A172 (cell line): ENCODE measurements at regions not wholly inside any gene's neighbourhood (a gene's known extent, or its start where the extent isn't known, plus 50 kb on each side); places are given as distances from the start of the nearest gene placed in this dataset.

Experiments
- DNase-seq: peaks from one replicate; pipeline ENCODE4 v3.0.0-alpha.2; 2015; ENCODE audit warnings: low spot score

DNA sequence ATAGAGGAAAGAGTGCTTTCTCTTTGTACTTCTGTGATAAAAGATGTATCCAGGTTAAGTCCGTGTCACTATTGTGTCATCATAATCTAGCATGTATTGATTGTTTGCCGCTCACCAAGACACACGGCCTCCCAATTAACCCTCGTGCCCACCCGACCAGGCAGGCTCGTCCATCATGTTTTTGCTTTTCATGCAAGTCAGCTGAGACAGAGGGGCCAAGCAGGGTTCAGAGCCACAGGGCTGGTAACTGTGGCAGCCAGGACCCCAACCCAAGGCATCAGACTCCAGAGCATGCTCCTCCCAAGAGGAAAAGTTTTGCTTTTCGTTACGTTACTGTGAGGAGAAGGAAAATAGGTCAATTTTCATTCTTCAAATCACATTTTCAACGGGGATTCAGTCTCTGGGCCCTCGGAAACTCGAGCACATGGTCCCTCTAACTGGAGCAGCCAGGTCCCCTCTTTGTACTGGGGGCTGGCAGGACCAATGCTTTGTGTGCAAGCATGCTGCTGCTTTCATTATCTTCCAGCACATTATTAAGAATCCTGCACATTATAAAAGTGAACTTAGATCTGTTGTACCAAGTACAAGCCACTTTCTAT lies 161.1 kb upstream of the TOPAZ1 start:
- DNase-seq: no peak

DNA sequence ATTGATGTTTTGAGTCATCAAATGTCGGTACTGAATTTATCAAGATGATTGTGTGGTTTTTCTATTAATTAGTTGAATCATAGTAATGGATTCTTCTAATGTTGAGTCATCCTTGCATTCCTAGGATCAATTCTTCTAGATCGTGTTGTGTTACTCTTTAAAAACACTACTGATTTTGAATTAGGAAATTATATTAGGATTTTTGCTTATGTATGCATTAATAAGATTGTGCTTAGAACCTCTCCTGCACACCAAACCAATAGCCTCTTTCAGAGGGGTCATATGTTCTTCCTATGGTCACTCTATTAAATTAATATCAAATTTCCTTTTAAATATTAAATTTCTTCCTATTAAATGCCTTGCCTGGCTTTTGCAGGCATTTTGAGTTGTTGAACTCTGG lies 151.7 kb upstream of the TOPAZ1 start:
- DNase-seq: no peak

GRCh38 chr3:44092497-44092896 lies 149.2 kb upstream of the TOPAZ1 start:
- DNase-seq: no peak

- no peak for DNase-seq
Measured at GRCh38 chr3:44093531-44093930, 148.2 kb upstream of the TOPAZ1 start.

DNA sequence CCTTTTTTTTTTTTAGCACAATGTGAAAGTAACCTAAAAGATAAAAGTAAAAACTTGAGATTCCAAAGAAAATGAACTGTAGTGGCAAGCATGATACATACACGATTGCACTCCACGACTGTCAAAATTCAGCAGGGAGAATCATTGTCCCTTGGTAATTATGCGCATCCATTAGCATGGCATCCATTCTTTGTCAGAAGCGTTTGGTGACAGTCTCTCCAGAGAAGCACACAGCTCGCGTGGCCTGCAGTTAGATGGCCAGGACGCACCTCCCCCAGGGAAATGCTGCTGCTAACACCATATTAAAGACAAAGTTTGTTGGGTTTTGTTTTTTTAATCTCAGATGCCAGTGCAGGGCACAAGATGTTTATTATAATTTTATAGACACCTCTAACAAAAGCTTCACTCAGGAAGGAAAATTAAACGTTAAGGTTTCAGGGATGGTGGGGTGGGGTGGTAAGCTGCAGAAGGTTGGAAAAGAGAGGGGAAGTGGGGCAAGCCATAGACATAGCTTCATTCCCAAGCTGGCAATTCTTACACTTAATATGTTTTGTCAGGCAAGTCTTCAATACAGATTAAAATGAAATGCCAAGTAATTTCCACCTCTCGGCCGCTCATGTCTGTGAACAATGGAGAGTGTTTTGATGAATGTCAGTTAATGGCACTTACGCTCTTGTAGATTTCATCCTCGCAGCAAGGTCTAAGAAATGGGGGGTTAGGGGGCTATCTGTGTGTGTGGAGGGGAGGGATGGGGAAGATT lies 142.8 kb upstream of the TOPAZ1 start:
- DNase-seq: no peak

DNA sequence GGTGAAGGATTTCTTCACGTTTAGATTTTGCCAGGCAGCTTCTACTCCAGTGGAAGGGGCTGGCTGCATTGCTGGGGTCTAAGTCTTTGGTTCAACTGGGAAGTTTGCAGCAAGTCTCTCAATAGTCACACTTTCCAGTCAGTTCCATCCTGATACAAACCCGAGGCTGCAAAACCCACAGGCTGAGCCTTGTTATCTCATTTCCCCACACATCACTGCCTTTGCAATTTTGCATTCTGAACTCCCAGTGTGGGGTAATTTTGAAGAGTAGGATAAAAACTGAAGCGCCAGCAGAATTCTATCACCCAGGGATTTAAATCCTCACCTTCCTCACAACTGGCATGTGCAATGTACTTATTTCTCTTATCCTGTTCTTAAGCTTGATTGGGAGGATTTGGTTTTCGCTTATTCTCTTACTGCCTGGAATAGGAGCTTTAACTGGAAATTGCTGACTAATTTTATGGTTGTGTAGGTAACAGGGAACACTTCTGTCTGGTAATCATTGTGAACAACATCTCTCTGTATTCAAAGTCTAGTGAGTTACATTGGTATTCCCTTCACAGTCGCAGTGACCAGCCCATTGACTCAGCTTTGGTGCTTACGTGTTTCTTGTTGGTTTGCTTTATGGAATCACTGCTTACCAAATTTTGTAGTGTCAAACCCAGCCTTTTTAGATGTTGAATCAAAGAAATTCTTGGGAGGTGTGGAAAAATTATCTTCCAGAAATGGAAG lies 142.0 kb upstream of the TOPAZ1 start:
- DNase-seq: no peak

GRCh38 chr3:44100298-44100695 lies 141.4 kb upstream of the TOPAZ1 start:
- DNase-seq: no peak

DNA sequence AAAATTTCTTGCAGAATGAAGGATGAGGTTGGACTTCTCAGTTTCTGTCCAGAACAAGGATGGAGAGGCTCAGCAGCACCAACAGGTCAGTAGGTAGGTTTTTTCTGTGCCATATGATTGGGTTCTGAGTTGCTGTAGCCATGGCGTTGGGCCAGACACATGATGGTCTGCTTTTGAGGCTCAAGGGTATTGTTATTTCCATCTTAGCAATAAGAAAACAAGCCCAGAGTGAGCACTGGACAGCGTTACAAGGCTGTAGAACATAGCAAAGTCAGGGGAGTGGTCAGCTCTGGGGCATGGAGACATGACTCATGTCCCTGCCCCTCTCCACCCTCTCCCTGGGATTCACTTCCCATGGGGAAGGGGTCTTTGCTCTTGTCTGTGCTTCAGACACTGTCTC lies 137.6 kb upstream of the TOPAZ1 start:
- no peak for DNase-seq

DNA sequence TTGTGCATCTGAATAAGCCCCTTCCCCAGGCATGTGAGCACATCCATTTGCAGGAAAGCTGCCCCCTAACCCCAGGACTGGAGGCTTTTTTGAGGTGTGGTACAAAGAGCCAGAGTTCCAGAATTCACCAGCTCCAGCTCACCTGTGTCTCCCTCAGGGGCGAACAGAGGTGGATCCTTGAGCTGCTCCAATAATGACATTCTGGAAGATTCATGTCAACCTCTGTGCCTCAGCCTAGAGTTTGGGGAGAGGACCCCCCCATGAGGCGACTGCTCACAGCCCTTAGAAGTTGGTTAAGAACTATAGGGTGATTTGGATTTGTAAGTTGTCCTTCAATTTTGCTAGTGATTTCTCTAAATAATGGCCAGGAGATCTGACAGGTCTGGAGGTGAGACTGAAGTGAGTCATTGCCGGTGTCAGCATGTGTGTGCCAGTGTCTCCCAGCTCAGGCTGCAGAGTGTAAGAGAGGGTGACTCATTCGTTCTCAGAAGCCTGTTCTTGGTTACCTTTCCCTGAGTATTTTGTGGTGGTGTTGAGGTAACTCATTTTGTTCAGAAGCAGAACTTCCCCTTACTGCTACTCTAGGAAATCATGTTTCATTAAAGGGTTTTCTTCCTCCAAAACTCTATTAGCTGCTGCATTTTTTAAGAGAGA lies 136.9 kb upstream of the TOPAZ1 start:
- DNase-seq: peak; percentile 76

GRCh38 chr3:44105571-44105970 lies 136.1 kb upstream of the TOPAZ1 start:
- no peak for DNase-seq

DNA sequence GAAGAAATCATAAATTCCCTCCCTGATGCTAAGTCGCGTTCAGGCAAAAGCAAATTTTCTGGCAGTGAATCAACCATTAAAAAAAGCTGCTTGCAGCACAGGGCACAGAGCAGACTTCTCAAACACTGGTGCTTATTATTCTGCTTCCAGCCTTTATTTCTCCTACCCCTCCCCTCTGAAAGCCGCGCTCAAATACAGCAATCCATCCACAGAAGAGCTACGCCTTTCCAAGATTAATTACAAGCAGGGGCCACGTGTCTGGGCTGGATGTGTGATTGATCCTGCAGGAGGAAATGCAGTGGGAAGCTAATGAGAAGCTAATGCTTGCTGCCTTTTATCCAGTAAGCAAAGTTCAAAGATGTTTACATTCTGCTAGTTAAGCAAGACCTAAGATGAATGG lies 134.9 kb upstream of the TOPAZ1 start:
- DNase-seq: no peak

- DNase-seq: no peak
Measured at GRCh38 chr3:44108481-44108880, 133.2 kb upstream of the TOPAZ1 start.

DNA sequence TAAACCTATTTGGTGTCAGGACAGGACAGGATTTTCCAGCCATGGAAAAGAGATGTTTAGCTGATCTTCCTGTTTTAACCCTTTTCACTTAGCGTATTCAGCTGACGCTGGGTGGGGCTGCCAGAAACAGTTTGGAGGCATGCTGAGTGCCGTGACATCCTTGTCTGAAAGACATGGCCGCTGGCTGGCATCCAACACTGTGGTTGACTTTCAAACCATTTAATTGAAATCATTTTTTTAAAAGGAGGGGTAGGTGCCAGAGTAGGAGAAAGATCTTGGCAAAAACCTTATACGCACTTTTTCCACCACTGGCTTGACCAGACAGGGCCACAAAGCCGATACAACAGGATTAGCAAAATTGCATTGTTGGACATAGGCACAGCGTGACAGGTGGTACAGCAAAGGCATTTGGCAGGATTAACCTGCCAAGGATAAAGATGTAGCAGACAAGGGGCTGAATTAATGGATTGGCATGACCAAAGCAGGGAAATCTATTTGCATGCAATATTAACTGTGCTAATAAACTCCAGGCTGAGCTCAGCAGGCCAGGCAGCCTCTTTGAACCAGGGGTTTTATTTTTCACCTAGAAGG lies 131.8 kb upstream of the TOPAZ1 start:
- DNase-seq: no peak

- DNase-seq: no peak
Measured at GRCh38 chr3:44110648-44111047, 131.0 kb upstream of the TOPAZ1 start.

DNA sequence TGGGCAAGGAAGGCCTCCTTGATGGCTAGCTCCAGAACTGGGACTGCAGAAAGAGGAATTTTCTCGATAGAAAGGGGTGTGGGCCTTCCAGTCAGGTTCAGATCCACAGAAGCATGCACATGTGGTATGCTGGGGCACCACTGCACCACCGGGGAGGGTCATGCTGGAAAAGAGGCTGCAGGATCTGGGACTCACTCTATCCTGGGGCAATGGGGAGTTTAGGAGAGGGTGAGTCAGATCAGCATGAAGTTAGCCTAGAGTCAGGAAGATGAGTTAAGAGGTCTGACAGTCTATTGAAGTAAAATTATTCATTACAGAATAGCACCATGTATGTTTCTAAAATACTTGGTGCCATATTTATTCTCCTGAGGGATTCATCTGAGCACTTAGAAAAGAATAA lies 130.2 kb upstream of the TOPAZ1 start:
- DNase-seq: no peak

- no peak for DNase-seq
Measured at GRCh38 chr3:44114142-44114541, 127.5 kb upstream of the TOPAZ1 start.

DNA sequence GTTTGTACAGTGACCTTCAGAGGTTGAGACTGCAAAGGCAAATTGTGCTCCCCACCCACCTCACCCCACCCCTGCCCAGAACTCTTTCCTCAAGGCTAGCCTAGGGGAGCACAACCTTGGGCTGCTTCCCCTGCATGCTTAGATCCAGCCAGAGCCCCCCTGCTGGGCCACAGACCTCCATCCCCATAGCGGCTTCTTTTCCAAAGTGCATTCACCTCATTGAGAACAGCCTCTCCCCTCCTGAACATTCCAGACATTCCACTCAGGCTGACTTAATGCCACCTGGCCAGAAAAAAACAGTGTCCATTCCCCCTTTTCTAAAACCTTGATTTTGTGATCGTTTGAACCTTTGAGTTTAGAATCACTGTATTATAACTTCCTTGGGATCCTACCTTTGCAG lies 124.4 kb upstream of the TOPAZ1 start:
- DNase-seq: peak; percentile 8

DNA sequence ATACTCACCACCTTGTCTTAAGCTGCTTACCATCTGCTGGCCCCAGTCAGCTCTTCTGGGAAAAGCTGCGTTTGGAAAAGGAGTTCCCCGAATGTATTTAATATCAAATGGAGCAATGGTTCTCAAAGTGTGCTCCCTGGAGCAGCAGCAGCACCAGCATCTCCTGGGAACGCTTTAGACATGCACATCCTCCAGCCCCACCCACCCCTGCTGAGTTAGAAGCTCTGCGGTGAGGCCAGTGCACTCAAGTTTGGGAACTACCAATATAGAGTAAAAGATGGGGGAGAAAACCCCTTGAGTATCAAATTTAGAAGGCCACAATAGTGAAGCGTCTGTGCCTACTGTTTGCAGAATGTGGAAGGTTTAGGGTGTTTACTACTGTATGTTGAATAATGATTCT lies 124.0 kb upstream of the TOPAZ1 start:
- DNase-seq: no peak

DNA sequence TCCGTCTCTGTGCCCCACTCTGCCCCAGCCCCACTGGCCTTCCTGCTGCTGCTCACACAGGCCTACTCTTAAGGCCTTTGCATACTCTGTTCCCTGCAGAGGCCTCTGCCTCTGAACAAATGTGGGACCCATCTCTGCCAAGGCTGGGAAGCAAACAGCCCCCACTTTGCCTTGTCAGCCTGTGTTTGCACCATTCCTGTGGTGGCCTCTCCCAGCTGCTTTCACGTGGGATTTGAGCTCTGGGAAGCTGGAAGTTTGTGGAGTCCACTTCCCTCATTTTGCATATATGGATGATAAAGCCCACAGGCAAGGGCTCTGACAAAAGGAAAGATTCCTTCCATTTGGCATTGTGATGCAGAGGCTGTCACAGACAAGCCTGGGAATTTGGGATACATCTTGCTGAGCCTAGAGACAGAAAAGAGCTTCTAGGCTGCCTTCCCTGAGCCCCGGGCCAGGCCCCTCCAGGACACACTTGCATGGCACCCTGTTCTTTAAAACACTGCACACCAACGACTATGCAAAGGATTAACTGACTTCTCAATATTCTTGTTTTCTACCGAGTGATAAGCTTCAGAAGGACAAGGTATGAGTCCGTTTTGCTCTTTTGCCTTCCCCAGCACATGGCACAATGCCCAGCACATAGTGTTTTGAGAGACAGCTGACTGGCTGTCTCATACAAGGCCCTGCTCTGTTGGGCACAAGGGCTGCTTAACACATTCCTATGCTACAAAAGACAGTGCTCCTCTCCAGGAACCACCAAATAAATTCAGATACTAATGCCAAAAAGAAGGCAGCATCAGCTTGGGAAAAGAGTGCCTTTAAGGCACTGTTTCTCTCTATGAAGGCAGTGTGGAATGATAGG lies 120.7 kb upstream of the TOPAZ1 start:
- no peak for DNase-seq

DNA sequence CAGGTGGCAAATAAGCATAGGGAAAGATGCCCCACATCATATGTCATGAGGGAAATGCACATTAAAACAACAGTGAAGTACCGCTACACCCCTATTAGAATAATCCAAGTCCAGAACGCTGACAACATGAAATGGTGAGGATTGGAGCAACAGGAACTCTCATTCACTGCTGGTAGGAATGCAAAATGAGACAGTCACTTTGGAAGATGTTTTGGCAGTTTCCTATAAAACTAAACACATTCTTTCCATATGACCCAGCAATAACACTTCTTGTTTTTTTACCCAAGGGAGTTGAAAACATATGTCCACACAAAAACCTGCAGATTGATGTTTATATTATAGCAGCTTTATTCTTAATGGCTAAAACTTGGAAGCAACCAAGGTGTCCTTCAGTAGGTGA lies 116.4 kb upstream of the TOPAZ1 start:
- no peak for DNase-seq

DNA sequence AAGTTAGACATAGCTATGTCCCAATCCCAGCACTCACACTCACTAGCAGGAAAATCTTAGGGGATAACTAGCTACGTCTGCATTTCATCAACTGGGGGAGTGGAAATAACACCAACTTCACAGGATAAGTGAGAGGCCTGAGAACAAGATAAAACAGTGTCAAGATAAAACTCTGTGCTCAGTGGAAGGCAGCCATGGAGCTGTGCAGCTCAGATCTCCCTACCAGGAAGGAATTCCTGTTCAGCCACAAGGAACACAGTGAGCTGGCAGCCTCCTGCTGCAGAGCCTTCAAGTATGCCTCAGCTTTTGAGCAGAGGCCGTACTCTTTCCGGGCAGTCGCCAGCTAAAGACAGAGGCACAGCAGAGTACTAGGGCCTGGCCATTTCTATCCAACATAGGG lies 115.8 kb upstream of the TOPAZ1 start:
- DNase-seq: no peak
